SK-N-SH treated with all-trans-retinoic acid at 6 μM for 48 hours (cell line): ENCODE measurements at regions not wholly inside any gene's neighbourhood (a gene's known extent, or its start where the extent isn't known, plus 50 kb on each side); places are given as distances from the start of the nearest gene placed in this dataset.

Source experiments
- BACH2 ChIP-seq: fragments of 250-450 bp; sonication (Bioruptor Pico); IDR thresholded peaks from 2 replicates; pipeline ENCODE4 v1.9.0; 2021; ENCODE audit warnings: mild to moderate bottlenecking, borderline replicate concordance
- OSR1 ChIP-seq: fragments of 250-450 bp; sonication (Bioruptor Pico); IDR thresholded peaks from 2 replicates; pipeline ENCODE4 v1.8.0; 2022; ENCODE audit warnings: moderate library complexity, mild to moderate bottlenecking, inconsistent platforms
- PPARA ChIP-seq: fragments of 250-450 bp; sonication (Bioruptor Pico); IDR thresholded peaks from 2 replicates; pipeline ENCODE4 v1.5.0; 2020; ENCODE audit warnings: mild to moderate bottlenecking, borderline replicate concordance
- RARB ChIP-seq: fragments of 250-450 bp; sonication (Bioruptor Pico); IDR thresholded peaks from 2 replicates; pipeline ENCODE4 v1.8.0; 2021; ENCODE audit warnings: mild to moderate bottlenecking, moderate library complexity
- TCF4 ChIP-seq: fragments of 250-450 bp; sonication (Bioruptor Pico); IDR thresholded peaks from 2 replicates; pipeline ENCODE4 v1.8.0; 2021; ENCODE audit warnings: mild to moderate bottlenecking, moderate library complexity, borderline replicate concordance
- TOX ChIP-seq: fragments of 250-450 bp; sonication (Bioruptor Pico); IDR thresholded peaks from 2 replicates; pipeline ENCODE4 v1.8.0; 2021; ENCODE audit warnings: mild to moderate bottlenecking, moderate library complexity, borderline replicate concordance
- ZFP3 ChIP-seq: fragments of 250-450 bp; sonication (Bioruptor Pico); IDR thresholded peaks from 2 replicates; pipeline ENCODE4 v1.5.0; 2020; ENCODE audit warnings: mild to moderate bottlenecking, moderate library complexity
- ZFP30 ChIP-seq: fragments of 450-650 bp; formaldehyde crosslinking; IDR thresholded peaks from 2 replicates; pipeline ENCODE4 v1.5.0; 2022; ENCODE audit warnings: mild to moderate bottlenecking, moderate library complexity
- ZNF70 ChIP-seq: fragments of 450-650 bp; formaldehyde crosslinking; IDR thresholded peaks from 2 replicates; pipeline ENCODE4 v1.5.0; 2020; ENCODE audit warnings: mild to moderate bottlenecking, moderate library complexity
- ZNF8 ChIP-seq: fragments of 450-650 bp; formaldehyde crosslinking; IDR thresholded peaks from 2 replicates; pipeline ENCODE4 v1.5.0; 2020; ENCODE audit warnings: mild to moderate bottlenecking, moderate library complexity
- TF ChIP-seq, protein P1 (sequence below): fragments of 250-450 bp; sonication (Bioruptor Pico); IDR thresholded peaks from 2 replicates; pipeline ENCODE4 v1.8.0; 2020; ENCODE audit warnings: mild to moderate bottlenecking, moderate library complexity, borderline replicate concordance
- TF ChIP-seq, protein P2 (sequence below): fragments of 250-450 bp; sonication (Bioruptor Pico); IDR thresholded peaks from 2 replicates; pipeline ENCODE4 v1.5.0; 2020; ENCODE audit warnings: mild to moderate bottlenecking, moderate library complexity
- TF ChIP-seq, protein P3 (sequence below): fragments of 250-450 bp; sonication (Bioruptor Pico); IDR thresholded peaks from 2 replicates; pipeline ENCODE4 v1.5.1; 2020; ENCODE audit warnings: low read depth, mild to moderate bottlenecking, moderate library complexity

DNA sequence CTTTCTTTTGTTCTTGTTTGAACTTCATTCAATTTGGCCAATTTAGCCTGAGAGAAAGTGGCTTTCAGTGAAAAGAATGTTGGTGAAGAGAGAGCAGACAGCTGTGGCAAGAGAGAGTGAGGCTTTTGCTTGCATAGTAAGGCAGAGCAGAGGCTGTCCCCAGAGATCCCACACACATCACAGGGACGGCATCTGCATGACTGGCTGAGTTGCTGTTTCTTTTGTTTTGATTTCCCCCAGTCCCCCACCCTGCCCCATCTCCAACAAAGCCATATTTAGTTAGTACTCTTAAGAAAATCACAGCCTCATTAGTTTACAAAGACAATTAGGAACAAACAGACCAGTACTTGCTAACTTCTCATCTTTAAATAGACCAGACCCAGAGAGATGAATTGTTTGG is 363.9 kb upstream of the SEMA6A start:
- TF ChIP-seq, protein P1, sequence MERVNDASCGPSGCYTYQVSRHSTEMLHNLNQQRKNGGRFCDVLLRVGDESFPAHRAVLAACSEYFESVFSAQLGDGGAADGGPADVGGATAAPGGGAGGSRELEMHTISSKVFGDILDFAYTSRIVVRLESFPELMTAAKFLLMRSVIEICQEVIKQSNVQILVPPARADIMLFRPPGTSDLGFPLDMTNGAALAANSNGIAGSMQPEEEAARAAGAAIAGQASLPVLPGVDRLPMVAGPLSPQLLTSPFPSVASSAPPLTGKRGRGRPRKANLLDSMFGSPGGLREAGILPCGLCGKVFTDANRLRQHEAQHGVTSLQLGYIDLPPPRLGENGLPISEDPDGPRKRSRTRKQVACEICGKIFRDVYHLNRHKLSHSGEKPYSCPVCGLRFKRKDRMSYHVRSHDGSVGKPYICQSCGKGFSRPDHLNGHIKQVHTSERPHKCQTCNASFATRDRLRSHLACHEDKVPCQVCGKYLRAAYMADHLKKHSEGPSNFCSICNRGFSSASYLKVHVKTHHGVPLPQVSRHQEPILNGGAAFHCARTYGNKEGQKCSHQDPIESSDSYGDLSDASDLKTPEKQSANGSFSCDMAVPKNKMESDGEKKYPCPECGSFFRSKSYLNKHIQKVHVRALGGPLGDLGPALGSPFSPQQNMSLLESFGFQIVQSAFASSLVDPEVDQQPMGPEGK (CRISPR knock-in tag), result no peak
- TF ChIP-seq, protein P2, sequence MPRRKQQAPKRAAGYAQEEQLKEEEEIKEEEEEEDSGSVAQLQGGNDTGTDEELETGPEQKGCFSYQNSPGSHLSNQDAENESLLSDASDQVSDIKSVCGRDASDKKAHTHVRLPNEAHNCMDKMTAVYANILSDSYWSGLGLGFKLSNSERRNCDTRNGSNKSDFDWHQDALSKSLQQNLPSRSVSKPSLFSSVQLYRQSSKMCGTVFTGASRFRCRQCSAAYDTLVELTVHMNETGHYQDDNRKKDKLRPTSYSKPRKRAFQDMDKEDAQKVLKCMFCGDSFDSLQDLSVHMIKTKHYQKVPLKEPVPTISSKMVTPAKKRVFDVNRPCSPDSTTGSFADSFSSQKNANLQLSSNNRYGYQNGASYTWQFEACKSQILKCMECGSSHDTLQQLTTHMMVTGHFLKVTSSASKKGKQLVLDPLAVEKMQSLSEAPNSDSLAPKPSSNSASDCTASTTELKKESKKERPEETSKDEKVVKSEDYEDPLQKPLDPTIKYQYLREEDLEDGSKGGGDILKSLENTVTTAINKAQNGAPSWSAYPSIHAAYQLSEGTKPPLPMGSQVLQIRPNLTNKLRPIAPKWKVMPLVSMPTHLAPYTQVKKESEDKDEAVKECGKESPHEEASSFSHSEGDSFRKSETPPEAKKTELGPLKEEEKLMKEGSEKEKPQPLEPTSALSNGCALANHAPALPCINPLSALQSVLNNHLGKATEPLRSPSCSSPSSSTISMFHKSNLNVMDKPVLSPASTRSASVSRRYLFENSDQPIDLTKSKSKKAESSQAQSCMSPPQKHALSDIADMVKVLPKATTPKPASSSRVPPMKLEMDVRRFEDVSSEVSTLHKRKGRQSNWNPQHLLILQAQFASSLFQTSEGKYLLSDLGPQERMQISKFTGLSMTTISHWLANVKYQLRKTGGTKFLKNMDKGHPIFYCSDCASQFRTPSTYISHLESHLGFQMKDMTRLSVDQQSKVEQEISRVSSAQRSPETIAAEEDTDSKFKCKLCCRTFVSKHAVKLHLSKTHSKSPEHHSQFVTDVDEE (CRISPR knock-in tag), result no peak
- TF ChIP-seq ZNF8 (CRISPR knock-in tag), result no peak
- no peak for TF ChIP-seq PPARA
- TF ChIP-seq, protein P3, sequence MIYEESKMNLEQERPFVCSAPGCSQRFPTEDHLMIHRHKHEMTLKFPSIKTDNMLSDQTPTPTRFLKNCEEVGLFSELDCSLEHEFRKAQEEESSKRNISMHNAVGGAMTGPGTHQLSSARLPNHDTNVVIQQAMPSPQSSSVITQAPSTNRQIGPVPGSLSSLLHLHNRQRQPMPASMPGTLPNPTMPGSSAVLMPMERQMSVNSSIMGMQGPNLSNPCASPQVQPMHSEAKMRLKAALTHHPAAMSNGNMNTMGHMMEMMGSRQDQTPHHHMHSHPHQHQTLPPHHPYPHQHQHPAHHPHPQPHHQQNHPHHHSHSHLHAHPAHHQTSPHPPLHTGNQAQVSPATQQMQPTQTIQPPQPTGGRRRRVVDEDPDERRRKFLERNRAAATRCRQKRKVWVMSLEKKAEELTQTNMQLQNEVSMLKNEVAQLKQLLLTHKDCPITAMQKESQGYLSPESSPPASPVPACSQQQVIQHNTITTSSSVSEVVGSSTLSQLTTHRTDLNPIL (CRISPR knock-in tag), result no peak
- no peak for TF ChIP-seq TCF4 (CRISPR knock-in tag)
- no peak for TF ChIP-seq ZNF70 (CRISPR knock-in tag)
- no peak for TF ChIP-seq RARB (CRISPR knock-in tag)
- no peak for TF ChIP-seq ZFP3
- no peak for TF ChIP-seq TOX (CRISPR knock-in tag)
- TF ChIP-seq BACH2 (CRISPR knock-in tag), result no peak
- TF ChIP-seq ZFP30, result no peak
- no peak for TF ChIP-seq OSR1 (CRISPR knock-in tag)
